Frontal cortex (tissue), 3 donors: ENCODE measurements at regions not wholly inside any gene's neighbourhood (a gene's known extent, or its start where the extent isn't known, plus 50 kb on each side); places are given as distances from the start of the nearest gene placed in this dataset.
A peak's percentile ranks its signal among the peaks of the same experiment; 100 is the strongest.

ENCODE experiments used
- DNase-seq, 2 donors: peaks; one replicate each; pipeline ENCODE4 v3.0.0; 2012; ENCODE audit warnings: low spot score in 2 of 2
- FAIRE-seq: peaks from 2 replicates; lab custom pipeline; 2012; peaks lifted over from hg19 to GRCh38; lab: Jason Lieb, UNC
- donor health status: control.
- donor health status: control.
- donor health status: control.

DNA sequence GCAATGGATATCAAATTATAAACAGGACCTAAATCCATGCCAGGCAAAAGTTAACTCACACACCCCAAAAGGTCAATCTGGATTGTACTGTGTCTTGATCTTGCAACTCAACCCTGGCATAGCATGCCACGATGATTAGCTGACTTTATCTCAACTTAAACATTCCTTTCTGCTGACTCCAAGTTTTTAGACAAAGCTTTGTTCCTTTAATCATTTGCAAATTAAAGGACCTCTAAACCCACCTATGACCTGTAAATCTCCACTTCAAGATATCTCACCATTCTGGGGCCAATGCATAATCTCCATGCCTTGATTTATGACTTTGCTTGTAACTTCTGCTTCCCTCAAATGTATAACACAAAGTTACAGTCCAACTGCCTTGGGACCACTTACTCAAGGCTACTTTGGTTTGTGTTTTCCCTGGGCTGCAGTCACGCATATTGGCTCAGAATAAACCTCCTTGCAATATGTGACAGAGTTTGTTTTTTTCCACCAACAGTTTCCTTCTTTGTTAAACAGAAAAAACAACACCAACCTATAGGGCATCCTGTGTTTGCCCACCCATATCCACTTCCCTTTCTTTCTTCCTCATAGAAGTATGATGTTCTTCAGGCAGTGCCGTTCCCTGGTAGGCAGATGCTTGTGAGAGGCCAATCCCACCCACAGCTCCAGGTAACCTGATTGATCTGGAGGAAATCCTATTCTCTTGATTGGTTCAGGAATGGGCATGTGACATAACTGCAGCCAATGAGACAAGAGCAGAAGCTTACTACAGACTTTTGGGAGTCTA lies 390.6 kb upstream of the ERCC4 start:
- no peak for DNase-seq
- no peak for FAIRE-seq

DNA sequence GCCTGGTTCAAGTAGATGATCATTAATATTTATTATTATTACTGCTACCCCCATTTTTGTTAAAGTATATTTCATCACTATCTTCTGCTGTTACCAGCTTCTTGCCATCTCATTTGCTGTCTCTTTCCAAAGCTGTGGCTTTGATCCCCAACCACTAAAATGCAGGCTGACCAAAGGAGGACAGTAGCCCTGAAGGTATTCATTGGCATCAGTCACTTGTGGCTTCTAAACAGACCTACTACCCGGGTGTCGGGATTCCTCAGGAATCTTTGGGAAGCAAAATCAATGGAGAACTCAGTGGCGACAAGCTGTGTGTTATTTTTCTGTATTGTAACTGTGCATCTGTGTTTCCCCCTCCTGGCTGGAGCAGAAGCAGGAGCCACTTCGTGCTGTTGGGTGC lies 379.2 kb upstream of the ERCC4 start:
- no peak for FAIRE-seq
- DNase-seq = no peak

DNA sequence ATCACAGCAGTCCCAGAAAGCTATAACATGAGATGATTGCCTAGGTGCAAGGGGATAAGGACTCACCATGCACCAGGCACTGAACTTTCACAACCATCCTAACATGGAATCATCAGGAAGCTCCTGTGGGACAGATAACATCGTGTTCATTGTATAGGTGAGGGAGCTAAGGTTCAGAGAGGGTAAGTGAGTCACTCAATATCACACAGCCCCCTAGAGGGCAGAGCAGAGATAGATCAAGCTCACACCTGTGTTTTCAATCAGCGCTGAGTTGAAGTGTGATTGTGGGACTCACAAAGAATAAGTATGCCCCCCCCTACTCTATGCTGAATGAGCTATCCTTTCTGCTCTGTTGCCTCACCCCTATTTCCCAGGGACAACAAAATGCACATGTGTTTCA lies 377.7 kb upstream of the ERCC4 start:
- FAIRE-seq = no peak
- no peak for DNase-seq

GRCh38 chr16:13543850-13544249 lies 376.1 kb upstream of the ERCC4 start:
- DNase-seq (no peak), FAIRE-seq (no peak)

DNA sequence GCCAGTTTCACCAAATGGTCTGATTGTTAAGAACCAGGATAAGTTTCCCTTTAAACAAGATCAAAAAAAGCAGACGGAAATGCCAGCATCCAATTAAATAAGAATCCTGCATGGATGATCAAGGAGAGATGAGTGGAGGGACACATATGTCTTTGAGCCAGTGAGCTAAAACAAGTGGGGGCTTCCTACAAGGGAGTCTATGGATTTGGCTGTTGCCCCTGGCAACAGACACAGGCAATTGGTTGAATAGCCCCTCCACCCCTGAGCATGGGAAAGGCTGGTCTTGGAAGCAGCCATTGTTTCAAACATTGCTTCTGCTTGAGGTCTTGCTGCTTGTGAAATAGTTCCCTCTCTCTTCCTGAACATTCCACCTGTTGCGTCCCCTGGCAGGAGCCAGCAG lies 374.7 kb upstream of the ERCC4 start:
- FAIRE-seq (no peak), DNase-seq (no peak)

DNA sequence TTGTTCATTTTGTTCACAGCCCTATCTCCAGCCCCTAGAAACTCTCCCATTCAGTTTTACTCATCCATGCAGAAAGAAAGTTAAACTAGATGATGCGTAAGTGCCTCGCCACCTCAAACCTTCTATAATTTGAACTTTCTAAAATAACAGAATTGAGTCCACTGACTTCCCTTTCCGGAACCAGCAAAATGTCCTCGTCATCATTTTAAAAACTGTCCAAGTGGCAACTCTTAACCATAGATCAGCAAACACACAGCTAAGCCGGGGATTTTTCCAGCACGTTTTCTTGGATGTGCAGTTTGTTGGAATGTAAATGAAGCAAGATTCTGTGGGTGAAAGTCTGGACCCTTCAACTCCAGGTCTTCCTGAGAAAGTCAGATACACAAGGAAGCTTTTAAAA lies 369.7 kb upstream of the ERCC4 start:
- no peak for FAIRE-seq
- no peak for DNase-seq

GRCh38 chr16:13552062-13552959 lies 367.6 kb upstream of the ERCC4 start:
- DNase-seq (no peak), FAIRE-seq (no peak)

- FAIRE-seq = no peak
- DNase-seq = no peak
Observed at GRCh38 chr16:13552960-13553257, 367.0 kb upstream of the ERCC4 start.

GRCh38 chr16:13553453-13553985 lies 366.4 kb upstream of the ERCC4 start:
- FAIRE-seq = no peak
- DNase-seq = no peak

GRCh38 chr16:13554005-13554404 lies 365.9 kb upstream of the ERCC4 start:
- no peak for FAIRE-seq
- DNase-seq = no peak

DNA sequence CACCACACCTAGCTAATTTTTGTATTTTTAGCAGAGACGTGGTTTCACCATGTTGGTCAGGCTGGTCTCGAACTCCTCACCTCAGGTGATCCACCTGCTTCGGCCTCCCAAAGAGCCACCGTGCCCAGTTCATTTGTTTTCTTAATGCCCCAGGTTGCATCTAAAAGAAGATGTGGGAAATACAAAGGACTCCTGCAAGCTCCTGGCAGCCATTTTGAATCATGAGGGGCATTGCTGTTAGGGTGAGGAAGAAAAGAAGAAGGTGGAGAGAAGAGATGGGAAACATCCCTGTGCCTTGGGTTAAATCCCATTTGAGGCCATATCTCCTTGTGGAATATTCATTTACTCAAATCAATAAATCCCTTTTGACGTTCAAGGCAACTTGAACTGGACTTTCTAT lies 365.3 kb upstream of the ERCC4 start:
- DNase-seq = no peak
- no peak for FAIRE-seq

GRCh38 chr16:13557418-13557817 lies 362.5 kb upstream of the ERCC4 start:
- no peak for DNase-seq
- no peak for FAIRE-seq

DNA sequence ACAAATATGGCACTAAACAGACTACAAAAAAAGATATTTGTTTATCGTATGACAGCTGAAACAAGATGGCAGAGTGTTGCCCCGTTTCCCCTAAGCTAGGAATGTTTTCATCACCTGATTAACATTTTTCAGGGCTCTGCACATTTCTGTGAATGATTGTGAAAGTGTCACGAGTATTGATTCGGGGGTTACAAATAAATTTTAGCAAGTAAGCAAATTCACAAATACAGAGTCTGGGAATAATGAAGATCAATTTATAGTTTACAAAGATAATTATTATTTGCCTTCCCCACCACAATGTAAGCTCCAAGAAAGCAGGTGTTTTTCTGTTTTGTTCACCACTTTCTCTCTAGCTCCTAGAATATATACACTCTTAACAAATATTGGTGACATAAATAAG lies 361.2 kb upstream of the ERCC4 start:
- DNase-seq (no peak), FAIRE-seq (no peak)

DNA sequence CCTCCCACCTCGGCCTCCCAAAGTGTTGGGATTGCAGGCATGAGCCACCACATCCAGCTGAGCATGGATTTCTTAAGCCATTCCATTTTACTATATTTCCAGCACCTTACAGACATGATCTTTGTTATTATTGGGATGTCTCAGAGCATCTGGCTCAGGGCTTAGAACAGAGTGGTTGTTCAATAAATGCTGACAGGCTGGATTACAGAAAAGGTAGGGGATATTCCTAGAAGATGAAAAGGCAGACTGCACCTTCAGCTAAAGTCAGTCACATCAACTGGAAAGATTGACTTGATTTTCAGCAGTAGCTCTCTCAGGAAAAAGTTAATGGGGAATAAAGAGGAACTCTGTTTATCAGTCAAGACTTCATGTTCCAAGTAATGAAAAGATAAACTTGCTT lies 360.3 kb upstream of the ERCC4 start:
- FAIRE-seq = no peak
- no peak for DNase-seq

DNA sequence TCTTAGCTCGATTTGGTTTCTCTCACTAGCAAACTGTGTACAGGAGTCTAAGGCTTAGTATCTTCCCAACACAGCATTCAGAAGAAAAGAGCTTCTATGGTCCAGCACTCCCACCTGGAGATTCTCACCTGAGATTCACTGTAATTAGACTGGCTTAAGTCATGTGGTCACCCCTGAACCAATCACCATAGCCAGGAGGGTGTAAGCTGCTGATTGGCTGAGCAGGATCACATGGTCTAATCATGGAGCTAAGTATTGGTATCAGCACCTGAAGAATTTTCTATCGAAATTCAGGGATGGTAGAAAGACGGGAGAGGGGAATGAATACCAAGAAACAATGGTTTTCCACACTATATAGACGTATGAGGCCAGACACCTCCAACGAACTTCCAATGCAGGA lies 359.8 kb upstream of the ERCC4 start:
- FAIRE-seq (no peak), DNase-seq (no peak)

- FAIRE-seq (no peak), DNase-seq (peak in 1 of 2 donors; percentile 3)
Observed at GRCh38 chr16:13561291-13562070, 358.5 kb upstream of the ERCC4 start.

GRCh38 chr16:13568803-13569202 lies 351.2 kb upstream of the ERCC4 start:
- DNase-seq (no peak), FAIRE-seq (no peak)

GRCh38 chr16:13569986-13570385 lies 350.0 kb upstream of the ERCC4 start:
- FAIRE-seq = no peak
- DNase-seq = no peak

DNA sequence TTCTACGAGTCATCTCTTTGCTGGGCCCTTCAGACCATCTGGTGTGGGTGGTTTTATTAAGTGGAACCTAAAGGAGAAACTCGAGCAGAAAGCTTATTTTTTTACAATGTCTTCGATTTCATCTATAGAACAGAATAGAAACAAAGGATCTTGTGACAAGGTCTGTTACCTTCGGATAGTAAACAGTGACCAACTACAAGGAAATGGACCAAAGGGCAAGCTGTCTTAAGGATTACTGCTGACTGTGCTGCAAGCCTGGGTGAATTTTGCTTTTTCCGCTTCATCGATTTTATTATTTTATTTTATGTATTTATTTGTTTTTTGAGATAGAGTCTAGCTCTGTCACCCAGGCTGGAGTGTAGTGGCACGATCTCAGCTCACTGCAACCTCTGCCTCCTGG lies 348.9 kb upstream of the ERCC4 start:
- FAIRE-seq (no peak), DNase-seq (no peak)

DNA sequence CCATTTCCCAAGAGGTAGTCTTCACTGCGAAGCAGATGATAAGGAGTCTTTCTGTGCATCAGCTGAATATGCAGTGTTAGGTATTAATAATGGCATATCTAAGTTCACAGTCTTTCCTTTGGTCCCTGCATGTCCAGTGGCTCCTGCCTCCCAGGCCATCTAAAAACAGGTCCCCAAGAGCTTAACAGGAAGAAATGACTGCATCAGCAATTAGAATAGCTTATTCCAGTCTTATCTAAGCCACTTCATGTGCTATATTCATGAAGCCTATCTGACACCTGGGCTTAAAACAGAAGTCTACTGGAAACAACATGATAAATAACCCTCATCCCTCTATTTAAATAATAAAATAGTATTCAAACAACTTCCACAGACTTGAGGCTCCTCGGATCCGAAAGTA lies 346.1 kb upstream of the ERCC4 start:
- FAIRE-seq (no peak), DNase-seq (no peak)

- no peak for FAIRE-seq
- no peak for DNase-seq
Observed at GRCh38 chr16:13586051-13586450, 333.9 kb upstream of the ERCC4 start.
